Astrocyte of the hippocampus (primary cell): ENCODE measurements at regions not wholly inside any gene's neighbourhood (a gene's known extent, or its start where the extent isn't known, plus 50 kb on each side); places are given as distances from the start of the nearest gene placed in this dataset.
"Not testable (repeated sequence)": the region's sequence is repeated elsewhere in the genome, so short reads cannot be mapped to it uniquely, and the experiment has no call there.

Source experiments
- DNase-seq: peaks from one replicate; pipeline ENCODE4 v3.0.0; 2011; ENCODE audit warnings: low read depth, low spot score

DNA sequence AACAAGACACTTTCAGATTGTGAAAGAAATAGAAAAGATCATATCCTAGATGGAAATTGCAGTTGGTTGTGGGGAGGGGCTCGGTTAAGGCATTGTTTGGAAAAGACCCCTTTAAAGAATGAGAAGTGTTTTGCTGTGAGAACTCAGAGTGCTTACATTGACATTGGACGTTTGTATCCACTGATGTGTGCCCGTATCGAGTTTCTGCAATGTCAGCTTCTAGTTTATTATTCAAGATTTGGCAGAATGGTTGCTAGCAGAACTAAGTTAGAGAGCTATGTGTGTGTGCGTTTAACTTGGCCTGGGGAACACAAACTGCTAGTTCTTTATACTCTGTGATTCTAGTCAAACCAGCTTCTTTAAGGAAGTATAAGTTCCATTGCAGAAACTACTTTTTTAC, 2702.5 kb downstream of the PCDH7 start:
- DNase-seq = no peak

GRCh38 chr4:33425936-33426335, 2705.8 kb downstream of the PCDH7 start:
- no peak for DNase-seq

DNA sequence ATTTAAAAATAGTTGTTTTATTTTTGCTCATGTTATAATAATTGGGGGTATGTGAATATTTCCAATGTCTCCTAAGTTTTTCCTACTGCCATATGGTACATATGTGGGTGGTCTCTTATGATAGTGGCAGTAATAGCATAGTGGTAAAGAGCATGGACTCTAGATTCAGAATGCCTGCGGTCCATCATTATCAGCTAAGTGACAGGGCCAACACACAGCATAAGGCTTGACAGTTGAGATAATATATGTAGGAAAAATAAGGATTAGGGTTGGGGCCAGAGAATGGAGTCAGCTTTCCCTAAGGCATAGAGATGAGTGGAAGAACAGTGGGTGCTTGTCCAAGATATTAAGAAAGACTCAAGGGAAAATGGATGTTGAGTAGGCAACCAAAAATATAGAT, 2707.5 kb downstream of the PCDH7 start:
- no peak for DNase-seq

DNA sequence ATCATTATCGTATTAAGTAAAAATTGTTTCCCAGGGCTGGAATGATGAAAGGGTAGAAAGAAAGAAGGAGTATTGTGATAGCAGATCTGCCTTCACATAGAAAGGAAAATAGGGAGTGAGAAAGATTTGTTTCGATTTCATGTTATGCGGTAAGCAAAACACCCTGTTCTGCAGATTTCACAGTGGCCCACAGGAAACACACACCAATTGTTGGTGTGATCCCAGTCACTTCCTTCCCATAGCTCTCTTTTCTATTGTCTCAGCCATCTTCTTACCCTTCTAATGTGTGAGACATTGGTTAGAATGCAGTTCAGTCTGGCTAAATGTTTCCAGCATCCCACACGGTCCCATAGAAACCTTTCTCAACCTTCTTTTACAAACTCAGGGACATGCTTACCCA, 2709.8 kb downstream of the PCDH7 start:
- DNase-seq = no peak

GRCh38 chr4:33437406-33437805, 2717.2 kb downstream of the PCDH7 start:
- no peak for DNase-seq

DNA sequence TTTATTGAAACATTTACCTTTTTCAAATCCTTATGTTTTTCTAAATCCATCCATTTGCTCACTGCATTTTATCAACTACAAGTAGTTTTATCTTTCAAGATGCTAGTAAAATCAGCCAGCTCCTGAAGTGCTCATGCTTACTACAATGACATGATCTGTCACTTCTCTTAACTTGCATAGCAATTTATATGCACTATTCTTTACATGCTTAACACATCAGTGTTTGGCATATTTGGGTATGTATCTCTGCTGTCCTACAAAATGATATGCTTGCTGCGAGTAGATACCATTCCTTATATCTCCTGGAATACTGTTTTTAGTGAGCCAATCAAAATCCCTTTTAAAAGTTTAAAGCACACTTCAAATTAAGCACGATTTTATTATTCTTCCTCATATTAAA, 2726.8 kb downstream of the PCDH7 start:
- DNase-seq = no peak

- DNase-seq = no peak
Observed at GRCh38 chr4:33448948-33449347, 2728.8 kb downstream of the PCDH7 start.

DNA sequence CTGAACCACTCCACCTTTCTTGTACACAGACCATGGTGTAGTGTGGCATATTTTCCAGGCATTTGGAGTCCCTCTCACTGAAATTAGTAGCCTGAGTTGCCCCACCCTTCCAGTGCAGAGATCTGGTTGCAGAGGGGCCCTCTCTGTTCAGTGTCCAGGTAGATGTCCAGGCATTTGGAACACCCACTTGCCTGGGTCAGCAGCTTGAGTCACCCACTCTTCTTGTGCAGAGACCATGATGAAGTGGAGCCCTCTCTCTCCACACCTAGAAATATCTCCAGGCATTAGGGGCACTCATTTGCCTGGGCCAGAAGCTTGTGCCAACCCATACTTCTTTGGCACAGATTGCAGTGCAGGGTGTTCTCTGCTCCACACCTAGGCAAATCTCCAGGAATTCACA, 2733.3 kb downstream of the PCDH7 start:
- no peak for DNase-seq

- DNase-seq = no peak
Observed at GRCh38 chr4:33453916-33454315, 2733.7 kb downstream of the PCDH7 start.

DNA sequence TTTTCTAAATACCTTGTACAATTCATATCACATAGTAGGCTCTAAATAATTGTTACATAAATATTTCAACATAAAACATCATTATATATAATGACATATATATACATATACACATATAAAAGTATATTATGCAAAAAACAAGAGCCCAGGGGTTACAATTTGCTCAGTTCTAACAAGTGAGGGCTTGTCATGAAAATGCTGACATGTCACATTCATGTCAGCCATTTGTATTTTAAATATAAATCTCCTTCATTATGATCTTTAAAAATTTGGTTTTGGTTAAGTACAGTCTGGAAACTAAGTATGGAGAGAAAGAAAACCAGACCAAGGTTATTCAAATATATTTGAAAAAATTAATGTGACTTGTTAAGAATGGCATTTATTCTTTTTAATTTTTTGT, 2745.4 kb downstream of the PCDH7 start:
- DNase-seq = no peak

GRCh38 chr4:33467291-33467690, 2747.1 kb downstream of the PCDH7 start:
- DNase-seq = no peak

DNA sequence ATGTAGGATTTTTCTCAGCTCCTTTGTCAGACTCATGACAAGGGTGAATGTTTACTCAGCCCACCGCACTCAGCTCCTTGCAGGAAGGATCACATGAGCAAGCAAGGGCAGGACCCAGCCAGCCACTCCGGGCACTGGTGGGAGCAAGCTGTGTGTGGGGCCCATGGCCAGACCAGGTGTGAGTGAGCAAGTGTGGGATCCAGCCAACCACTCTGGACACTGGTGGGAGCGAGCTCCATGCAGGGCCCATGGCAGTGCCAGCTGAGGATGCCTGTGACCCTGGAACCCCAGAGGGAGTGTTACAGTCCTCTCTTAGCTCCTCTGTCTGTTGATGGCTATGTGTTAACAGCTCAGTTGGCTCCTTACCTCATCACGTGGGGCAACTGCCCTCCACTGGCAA, 2750.6 kb downstream of the PCDH7 start:
- DNase-seq = no peak

GRCh38 chr4:33477715-33478114, 2757.5 kb downstream of the PCDH7 start:
- DNase-seq = no peak

DNA sequence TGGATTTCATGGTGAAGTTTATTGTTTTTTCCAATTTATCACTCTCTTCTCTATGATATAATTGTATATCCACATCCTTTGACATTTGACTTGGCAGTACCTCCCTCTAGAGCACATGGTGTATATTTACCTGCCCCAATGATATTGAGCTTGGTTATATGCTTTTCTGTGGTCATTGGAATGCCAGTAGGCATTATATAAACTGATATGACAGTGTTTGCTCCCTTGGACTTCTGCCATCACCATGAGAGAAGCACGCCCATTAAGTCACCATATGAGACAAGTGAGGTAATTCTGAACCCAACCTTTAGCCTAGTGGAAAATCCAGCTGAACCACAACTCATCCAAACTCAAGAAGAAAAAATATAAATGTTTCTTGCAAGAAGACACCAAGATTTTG, 2761.5 kb downstream of the ARAP2 start:
- DNase-seq = no peak

DNA sequence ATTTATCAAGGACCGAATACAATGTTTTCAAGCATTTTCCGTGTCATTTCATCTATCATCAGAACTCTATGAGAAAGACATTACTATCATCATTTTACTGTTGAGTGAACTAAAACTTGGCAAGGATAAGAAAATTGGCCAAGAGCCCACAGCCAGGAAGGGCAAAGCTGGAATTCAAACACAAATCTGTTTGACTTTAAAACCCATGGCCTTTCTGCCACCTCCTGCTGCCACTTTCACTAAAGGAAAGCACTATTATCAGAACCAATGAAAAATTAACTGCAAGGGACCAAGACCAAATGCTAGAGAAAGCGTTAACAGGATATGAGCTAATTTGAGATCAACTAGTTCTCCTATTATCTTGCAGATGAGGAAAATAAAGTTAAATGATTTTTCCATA, 2759.2 kb downstream of the ARAP2 start:
- no peak for DNase-seq

DNA sequence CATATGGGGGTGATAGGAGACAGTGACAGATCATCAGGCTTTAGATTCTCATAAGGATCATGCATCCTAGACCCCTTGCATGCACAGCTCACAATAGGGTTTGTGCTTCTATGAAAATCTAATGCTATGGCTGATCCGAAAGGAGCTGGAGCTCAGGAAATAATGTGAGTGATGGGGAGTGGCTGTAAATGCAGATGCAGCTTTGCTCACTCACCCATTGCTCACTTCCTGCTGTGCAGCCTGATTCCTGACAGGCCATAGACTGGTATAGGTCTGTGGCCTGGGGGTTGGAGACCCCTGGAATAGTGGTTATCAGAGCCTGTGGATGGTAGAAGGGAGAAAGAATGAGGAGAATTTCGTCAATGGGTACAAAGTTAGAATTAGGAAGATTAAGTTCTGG, 2751.1 kb downstream of the ARAP2 start:
- no peak for DNase-seq

GRCh38 chr4:33494150-33494549, 2750.2 kb downstream of the ARAP2 start:
- DNase-seq = no peak

DNA sequence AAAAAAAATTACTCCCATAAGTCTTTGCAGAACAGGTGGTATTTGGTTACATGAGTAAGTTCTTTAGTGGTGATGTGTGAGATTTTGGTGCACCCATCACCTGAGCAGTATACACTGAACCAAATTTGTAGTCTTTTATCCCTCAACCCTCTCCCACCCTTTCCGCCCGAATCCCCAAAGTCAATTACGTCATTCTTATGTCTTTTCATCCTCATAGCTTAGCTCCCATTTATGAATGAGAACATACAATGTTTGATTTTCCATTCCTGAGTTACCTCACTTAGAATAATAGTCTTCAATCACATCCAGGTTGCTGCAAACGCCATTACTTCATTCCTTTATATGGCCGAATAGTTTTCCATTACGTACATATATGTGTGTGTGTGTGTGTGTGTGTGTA, 2742.7 kb downstream of the ARAP2 start:
- DNase-seq = not testable (repeated sequence)

GRCh38 chr4:33512397-33512796, 2731.9 kb downstream of the ARAP2 start:
- DNase-seq = no peak

GRCh38 chr4:33518856-33519255, 2725.5 kb downstream of the ARAP2 start:
- no peak for DNase-seq

DNA sequence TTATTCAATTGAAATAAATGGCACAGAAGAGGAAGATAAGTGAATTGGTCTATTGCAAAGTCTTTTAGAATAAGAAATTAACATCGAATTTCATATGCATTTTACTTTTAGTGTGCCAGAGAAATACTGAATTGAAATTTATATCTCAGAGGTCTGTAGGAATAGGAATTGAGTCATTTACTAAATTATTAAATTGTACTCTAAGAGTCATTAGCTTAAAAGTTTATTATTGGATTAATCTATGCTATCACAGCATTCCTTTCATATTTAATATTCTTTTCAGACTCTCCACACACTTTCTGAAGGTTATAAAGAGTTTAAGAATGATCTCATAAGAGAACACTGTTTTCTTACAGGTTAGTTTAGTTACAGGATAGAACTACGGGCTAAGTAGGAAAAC, 2711.5 kb downstream of the ARAP2 start:
- no peak for DNase-seq

- no peak for DNase-seq
Observed at GRCh38 chr4:33536898-33537297, 2707.4 kb downstream of the ARAP2 start.

- no peak for DNase-seq
Observed at GRCh38 chr4:33537527-33537926, 2706.8 kb downstream of the ARAP2 start.

DNA sequence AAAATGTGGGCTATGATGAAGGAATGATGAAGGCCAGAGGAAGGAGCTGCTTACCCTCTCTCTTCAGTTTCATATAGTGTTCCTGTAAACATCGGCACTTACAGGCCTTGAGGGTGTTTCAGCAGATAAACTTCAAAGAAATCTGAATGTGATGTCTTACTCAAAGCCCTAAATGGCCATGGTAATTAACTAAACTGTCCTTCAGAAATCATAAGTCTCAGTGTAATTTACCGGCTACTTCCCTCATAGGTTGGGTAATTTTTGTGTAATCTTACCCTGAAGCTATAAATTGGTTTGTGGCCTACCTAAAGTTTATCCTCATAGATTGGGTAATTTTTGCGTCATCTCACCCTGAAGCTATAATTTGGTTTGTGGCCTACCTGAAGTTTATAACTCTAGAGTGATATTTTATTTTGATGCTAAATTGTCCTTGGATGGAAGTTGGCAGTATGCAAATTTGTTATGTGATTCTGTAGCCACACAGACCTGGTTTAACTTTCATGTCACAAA, 2700.3 kb downstream of the ARAP2 start:
- DNase-seq = no peak

- no peak for DNase-seq
Observed at GRCh38 chr4:33551244-33551643, 2693.1 kb downstream of the ARAP2 start.
